ENCODE measurements at regions not wholly inside any gene's neighbourhood (a gene's known extent, or its start where the extent isn't known, plus 50 kb on each side); places are given as distances from the start of the nearest gene placed in this dataset.

GRCh38 chrX:43560247-43560946 is 95.7 kb upstream of the MAOA start:
- Histone ChIP-seq H3K4me3 (ENCODE audit: control extremely low read depth in 1 of 5, extremely low read depth in 1 of 5, insufficient read depth in 1 of 5, low read depth in 2 of 5, low read length in 4 of 5) (no peak overlapping the region), H3K4me1 (ENCODE audit: control insufficient read depth in 2 of 2, insufficient read depth in 2 of 2, low read length in 2 of 2) (peaks cover 4% of the 10 kb centered on the region in 2 donors), H4K20me1 (ENCODE audit: control insufficient read depth, insufficient read depth, low read length, poor library complexity, severe bottlenecking) (no peaks in the 10 kb centered on the region), H3K9me3 (ENCODE audit: control extremely low read depth in 1 of 3, control insufficient read depth in 2 of 3, insufficient read depth in 1 of 3, low read length in 2 of 3) (peaks cover 0 to 3% (median 0%) of the 10 kb centered on the region in 3 donors), H3K79me2 (ENCODE audit: control insufficient read depth, insufficient read depth, low read length) (no peaks in the 10 kb centered on the region), H2AFZ (ENCODE audit: insufficient read depth, low read depth, low read length, poor library complexity, severe bottlenecking) (no peak overlapping the region), H3K36me3 (replicated peaks in 1 of 2; ENCODE audit: control extremely low read depth in 1 of 2, control insufficient read depth in 1 of 2, extremely low read depth in 1 of 2, insufficient read depth in 2 of 2, low read length in 1 of 2) (no peaks in the 10 kb centered on the region), H3K27me3 (replicated peaks in 1 of 4; ENCODE audit: control extremely low read depth in 1 of 4, control insufficient read depth in 3 of 4, insufficient read depth in 4 of 4, low read length in 3 of 4) (no peaks in the 10 kb centered on the region), H3K27ac (ENCODE audit: low read length in 2 of 2) (no peak overlapping the region), H3K4me2 (replicated peaks; ENCODE audit: low read depth, low read length, poor library complexity, severe bottlenecking) (no peak overlapping the region), H3K9ac (ENCODE audit: low read length) (no peak overlapping the region)
- no peak overlapping the region for H3K27ac Mint-ChIP-seq
- ATAC-seq (ENCODE audit: low read depth) (no peak), DNase-seq (no peak)
- intact Hi-C loops (cut with micrococcal nuclease) = no loop called here
- H3K4me1 Mint-ChIP-seq = peaks cover 10% of the 10 kb centered on the region
- H3K27me3 Mint-ChIP-seq = no peaks in the 10 kb centered on the region
- ChIA-PET POLR2A (no interaction called here), CTCF (interaction anchor here (1.3 to 5.0 kb wide), 4 partner anchors 190 to 1778 kb away, joined by 3 to 31 read pairs (median 16); no protein-coding TSS in a partner anchor)
- TF ChIP-seq CTCF (IDR thresholded peaks at IDR 0.05) (no peak), EZH2 (IDR thresholded peaks at IDR 0.05; ENCODE audit: borderline replicate concordance, insufficient read depth, low read depth, low read length, poor library complexity, severe bottlenecking) (no peak)
- WGBS (ENCODE audit: insufficient coverage) = no CpG with 5 or more reads among the region's 5 CpGs
- H3K9me3 Mint-ChIP-seq (ENCODE audit: insufficient read depth) = no peaks in the 10 kb centered on the region
- H3K4me3 Mint-ChIP-seq = no peak overlapping the region

GRCh38 chrX:43562372-43562771 is 93.7 kb upstream of the MAOA start:
- no peak overlapping the region for H3K27ac Mint-ChIP-seq
- peaks cover 1 to 2% of the 10 kb centered on the region in 2 donors for H3K4me1 ChIP-seq (ENCODE audit: control insufficient read depth in 2 of 2, insufficient read depth in 2 of 2, low read length in 2 of 2)
- DNase-seq = no peak
- ATAC-seq (ENCODE audit: low read depth) = no peak
- H4K20me1 ChIP-seq (ENCODE audit: control insufficient read depth, insufficient read depth, low read length, poor library complexity, severe bottlenecking) = no peaks in the 10 kb centered on the region
- TF ChIP-seq CTCF (IDR thresholded peaks at IDR 0.05) (no peak), EZH2 (IDR thresholded peaks at IDR 0.05; ENCODE audit: borderline replicate concordance, insufficient read depth, low read depth, low read length, poor library complexity, severe bottlenecking) (no peak)
- no peak overlapping the region for H3K4me3 Mint-ChIP-seq
- no CpG with 5 or more reads among the region's 1 CpG for WGBS (ENCODE audit: insufficient coverage)
- no peak overlapping the region for H3K27ac ChIP-seq (ENCODE audit: low read length in 2 of 2)
- H3K9ac ChIP-seq (ENCODE audit: low read length) = no peak overlapping the region
- CTCF ChIA-PET = no interaction called here
- no peaks in the 10 kb centered on the region for H3K27me3 ChIP-seq (replicated peaks in 1 of 4; ENCODE audit: control extremely low read depth in 1 of 4, control insufficient read depth in 3 of 4, insufficient read depth in 4 of 4, low read length in 3 of 4)
- no peak overlapping the region for H3K4me2 ChIP-seq (replicated peaks; ENCODE audit: low read depth, low read length, poor library complexity, severe bottlenecking)
- POLR2A ChIA-PET = no interaction called here
- H3K4me1 Mint-ChIP-seq = peaks cover 4% of the 10 kb centered on the region
- H3K79me2 ChIP-seq (ENCODE audit: control insufficient read depth, insufficient read depth, low read length) = no peaks in the 10 kb centered on the region
- peaks cover 4% of the 10 kb centered on the region for H3K27me3 Mint-ChIP-seq
- H3K4me3 ChIP-seq (ENCODE audit: control extremely low read depth in 1 of 5, extremely low read depth in 1 of 5, insufficient read depth in 1 of 5, low read depth in 2 of 5, low read length in 4 of 5) = no peak overlapping the region
- intact Hi-C loops (cut with micrococcal nuclease) = no loop called here
- H3K36me3 ChIP-seq (replicated peaks in 1 of 2; ENCODE audit: control extremely low read depth in 1 of 2, control insufficient read depth in 1 of 2, extremely low read depth in 1 of 2, insufficient read depth in 2 of 2, low read length in 1 of 2) = no peaks in the 10 kb centered on the region
- no peaks in the 10 kb centered on the region for H3K9me3 Mint-ChIP-seq (ENCODE audit: insufficient read depth)
- no peak overlapping the region for H2AFZ ChIP-seq (ENCODE audit: insufficient read depth, low read depth, low read length, poor library complexity, severe bottlenecking)
- no peaks in the 10 kb centered on the region for H3K9me3 ChIP-seq (ENCODE audit: control extremely low read depth in 1 of 3, control insufficient read depth in 2 of 3, insufficient read depth in 1 of 3, low read length in 2 of 3)

All from B cell (primary cell).